ENCODE measurements at regions not wholly inside any gene's neighbourhood (a gene's known extent, or its start where the extent isn't known, plus 50 kb on each side); places are given as distances from the start of the nearest gene placed in this dataset.

DNA sequence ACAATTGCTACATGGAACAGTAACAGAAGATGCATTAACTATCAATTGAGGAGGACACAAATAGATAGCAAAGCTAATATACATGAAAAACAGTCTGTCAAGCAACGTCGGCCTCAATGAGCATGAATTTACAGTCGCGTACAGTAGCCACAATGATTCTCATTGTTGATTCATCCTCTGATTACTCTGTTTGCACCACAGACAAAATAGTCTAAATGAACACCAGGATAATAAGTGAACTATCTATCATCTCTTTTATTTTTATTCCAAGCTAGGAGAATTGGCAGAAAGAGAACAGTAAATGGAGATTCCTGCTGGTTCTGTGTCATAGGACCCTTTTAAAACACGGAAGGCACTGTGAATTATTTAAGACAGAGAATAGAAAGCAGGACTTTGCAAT is 108.5 kb downstream of the EVX1 start:
- Histone ChIP-seq H3K4me1 (ENCODE audit: control insufficient read depth, insufficient read depth, low read length) (no peaks in the 10 kb centered on the region), H3K27ac (ENCODE audit: low read depth, low read length) (no peak overlapping the region), H3K27me3 (ENCODE audit: control insufficient read depth, insufficient read depth, low read length, poor library complexity, severe bottlenecking) (no peaks in the 10 kb centered on the region), H3K9ac (ENCODE audit: extremely low read depth, low read length, poor library complexity, severe bottlenecking) (no peak overlapping the region), H3K4me3 (ENCODE audit: low read length) (no peak overlapping the region), H3K36me3 (ENCODE audit: control insufficient read depth, insufficient read depth, low read length) (no peaks in the 10 kb centered on the region), H3K9me3 (ENCODE audit: control insufficient read depth, low read length) (no peaks in the 10 kb centered on the region)
- no peak overlapping the region for H3K4me3 Mint-ChIP-seq
- TF ChIP-seq, protein P1, sequence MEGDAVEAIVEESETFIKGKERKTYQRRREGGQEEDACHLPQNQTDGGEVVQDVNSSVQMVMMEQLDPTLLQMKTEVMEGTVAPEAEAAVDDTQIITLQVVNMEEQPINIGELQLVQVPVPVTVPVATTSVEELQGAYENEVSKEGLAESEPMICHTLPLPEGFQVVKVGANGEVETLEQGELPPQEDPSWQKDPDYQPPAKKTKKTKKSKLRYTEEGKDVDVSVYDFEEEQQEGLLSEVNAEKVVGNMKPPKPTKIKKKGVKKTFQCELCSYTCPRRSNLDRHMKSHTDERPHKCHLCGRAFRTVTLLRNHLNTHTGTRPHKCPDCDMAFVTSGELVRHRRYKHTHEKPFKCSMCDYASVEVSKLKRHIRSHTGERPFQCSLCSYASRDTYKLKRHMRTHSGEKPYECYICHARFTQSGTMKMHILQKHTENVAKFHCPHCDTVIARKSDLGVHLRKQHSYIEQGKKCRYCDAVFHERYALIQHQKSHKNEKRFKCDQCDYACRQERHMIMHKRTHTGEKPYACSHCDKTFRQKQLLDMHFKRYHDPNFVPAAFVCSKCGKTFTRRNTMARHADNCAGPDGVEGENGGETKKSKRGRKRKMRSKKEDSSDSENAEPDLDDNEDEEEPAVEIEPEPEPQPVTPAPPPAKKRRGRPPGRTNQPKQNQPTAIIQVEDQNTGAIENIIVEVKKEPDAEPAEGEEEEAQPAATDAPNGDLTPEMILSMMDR (conservative IDR thresholded peaks at IDR 0.05) = no peak
- H3K27me3 Mint-ChIP-seq (ENCODE audit: insufficient read depth) = peaks cover 2% of the 10 kb centered on the region
- H3K27ac Mint-ChIP-seq = no peak overlapping the region
- peaks cover 3% of the 10 kb centered on the region for H3K4me1 Mint-ChIP-seq
- H3K9me3 Mint-ChIP-seq = no peaks in the 10 kb centered on the region
- H3K36me3 Mint-ChIP-seq (ENCODE audit: low read depth) = no peaks in the 10 kb centered on the region
- WGBS, 2 experiments (ENCODE audit: insufficient coverage in 1 of 2, insufficient read length in 1 of 2) = 88 to 92% methylated on average over 4 to 5 of the region's 5 CpGs
- no peak for DNase-seq

- WGBS, 2 experiments (ENCODE audit: insufficient coverage in 1 of 2, insufficient read length in 1 of 2) = 85 to 93% methylated on average over 2 to 5 of the region's 5 CpGs
- Mint-ChIP-seq H3K27me3 (ENCODE audit: insufficient read depth) (peaks cover 2% of the 10 kb centered on the region), H3K36me3 (ENCODE audit: low read depth) (no peaks in the 10 kb centered on the region), H3K27ac (no peak overlapping the region), H3K4me1 (peaks cover 3% of the 10 kb centered on the region), H3K9me3 (no peaks in the 10 kb centered on the region), H3K4me3 (no peak overlapping the region)
- Histone ChIP-seq H3K27ac (ENCODE audit: low read depth, low read length) (no peak overlapping the region), H3K4me1 (ENCODE audit: control insufficient read depth, insufficient read depth, low read length) (no peaks in the 10 kb centered on the region), H3K9ac (ENCODE audit: extremely low read depth, low read length, poor library complexity, severe bottlenecking) (no peak overlapping the region), H3K27me3 (ENCODE audit: control insufficient read depth, insufficient read depth, low read length, poor library complexity, severe bottlenecking) (no peaks in the 10 kb centered on the region), H3K9me3 (ENCODE audit: control insufficient read depth, low read length) (no peaks in the 10 kb centered on the region), H3K4me3 (ENCODE audit: low read length) (no peak overlapping the region), H3K36me3 (ENCODE audit: control insufficient read depth, insufficient read depth, low read length) (no peaks in the 10 kb centered on the region)
- TF ChIP-seq, protein P1 (conservative IDR thresholded peaks at IDR 0.05) = no peak
- DNase-seq = no peak
Measured at GRCh38 chr7:27351786-27352185, 109.2 kb downstream of the EVX1 start.

DNA sequence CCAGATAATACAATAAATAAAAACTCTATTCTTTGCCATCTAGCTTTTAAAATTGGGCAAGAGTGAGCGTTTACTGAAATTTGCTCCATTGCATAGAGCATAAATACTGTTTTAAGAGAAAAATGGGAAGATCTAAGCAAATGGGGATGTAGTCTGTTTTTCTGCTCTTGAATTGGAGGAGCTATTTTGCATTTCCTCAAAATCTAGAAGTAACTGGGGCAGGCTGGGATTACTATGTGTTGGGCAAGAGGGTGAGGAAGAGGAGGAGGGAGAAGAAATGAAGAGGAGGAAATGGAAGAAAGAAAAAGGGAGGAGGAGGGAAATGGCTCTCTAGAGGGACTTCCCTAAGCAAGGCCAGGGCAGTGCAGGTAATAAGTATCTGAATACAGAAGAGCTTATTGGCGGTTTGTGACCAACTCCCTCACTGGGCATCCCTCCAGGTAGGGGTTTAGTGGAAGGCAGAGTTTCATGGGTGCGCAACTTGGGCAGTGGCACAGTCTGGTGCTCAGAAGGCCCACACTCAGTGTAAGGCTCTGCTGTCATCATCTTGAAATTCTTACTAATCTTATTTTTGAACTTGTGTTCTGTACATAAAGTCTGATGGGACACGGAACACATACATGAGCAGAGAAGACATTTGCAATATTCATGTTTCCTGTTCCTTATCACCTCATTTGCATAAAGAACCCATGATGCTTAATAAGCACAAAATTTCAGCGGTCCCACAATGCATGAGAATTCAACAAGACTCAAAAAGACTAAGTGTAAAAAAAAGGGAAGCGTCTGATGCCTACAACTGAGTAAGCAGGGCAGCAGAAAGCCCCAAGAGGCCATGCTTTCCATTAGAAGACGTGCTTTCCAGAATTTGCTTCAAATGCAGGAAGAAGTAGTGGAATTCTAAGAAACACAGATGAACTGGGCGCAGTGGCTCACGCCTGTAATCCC is 116.9 kb downstream of the EVX1 start:
- Histone ChIP-seq H3K4me1 (ENCODE audit: control insufficient read depth, insufficient read depth, low read length) (peaks cover 7% of the 10 kb centered on the region), H3K9ac (ENCODE audit: extremely low read depth, low read length, poor library complexity, severe bottlenecking) (no peak overlapping the region), H3K27me3 (ENCODE audit: control insufficient read depth, insufficient read depth, low read length, poor library complexity, severe bottlenecking) (no peaks in the 10 kb centered on the region), H3K4me3 (ENCODE audit: low read length) (no peak overlapping the region), H3K27ac (ENCODE audit: low read depth, low read length) (no peak overlapping the region), H3K36me3 (ENCODE audit: control insufficient read depth, insufficient read depth, low read length) (no peaks in the 10 kb centered on the region), H3K9me3 (ENCODE audit: control insufficient read depth, low read length) (no peaks in the 10 kb centered on the region)
- Mint-ChIP-seq H3K4me3 (no peak overlapping the region), H3K27me3 (ENCODE audit: insufficient read depth) (peaks cover 5% of the 10 kb centered on the region), H3K9me3 (no peaks in the 10 kb centered on the region), H3K36me3 (ENCODE audit: low read depth) (no peaks in the 10 kb centered on the region), H3K27ac (no peak overlapping the region), H3K4me1 (peaks cover 6% of the 10 kb centered on the region)
- TF ChIP-seq, protein P1 (conservative IDR thresholded peaks at IDR 0.05) = no peak
- no peak for DNase-seq
- 93 to 100% methylated on average over 5 to 9 of the region's 9 CpGs for WGBS, 2 experiments (ENCODE audit: insufficient coverage in 1 of 2, insufficient read length in 1 of 2)

Measured in endodermal cell (in vitro differentiated cells).